ENCODE measurements at regions not wholly inside any gene's neighbourhood (a gene's known extent, or its start where the extent isn't known, plus 50 kb on each side); places are given as distances from the start of the nearest gene placed in this dataset.

- Histone ChIP-seq H4K20me1 (ENCODE audit: insufficient read depth) (no peaks in the 10 kb centered on the region), H2AFZ (ENCODE audit: low read depth, low read length) (no peak overlapping the region), H3K9me3 (ENCODE audit: low read length) (no peaks in the 10 kb centered on the region), H3K79me2 (replicated peaks; ENCODE audit: insufficient read depth, low read length) (no peaks in the 10 kb centered on the region), H3K9ac (ENCODE audit: low read length) (no peak overlapping the region), H3K27me3 (ENCODE audit: insufficient read depth, low read depth, low read length) (no peaks in the 10 kb centered on the region), H3K4me2 (ENCODE audit: low read length) (no peak overlapping the region), H3K36me3 (ENCODE audit: insufficient read depth, low read length) (no peaks in the 10 kb centered on the region), H3F3A (ENCODE audit: insufficient read depth, low read length, poor library complexity, severe bottlenecking) (no peaks in the 10 kb centered on the region), H3K27ac (ENCODE audit: low read length) (no peak overlapping the region), H3K4me3 (ENCODE audit: low read length) (no peak overlapping the region), H3K9me2 (ENCODE audit: insufficient read depth, low read length) (no peaks in the 10 kb centered on the region)
- no peak for TF ChIP-seq POLR2AphosphoS5 (IDR thresholded peaks at IDR 0.05)
- TF ChIP-seq TAF1 (IDR thresholded peaks at IDR 0.05; ENCODE audit: low read depth) = no peak
- TF ChIP-seq SMC3 (conservative IDR thresholded peaks at IDR 0.05; ENCODE audit: poor library complexity) = no peak
- no peak for TF ChIP-seq REST (IDR thresholded peaks at IDR 0.05; ENCODE audit: borderline replicate concordance)
- no peak for TF ChIP-seq EP300 (conservative IDR thresholded peaks at IDR 0.05; ENCODE audit: poor library complexity, severe bottlenecking)
- no peak for TF ChIP-seq EZH2 (IDR thresholded peaks at IDR 0.05; ENCODE audit: borderline replicate concordance, insufficient read depth, low read length, poor library complexity, severe bottlenecking)
- TF ChIP-seq RAD21 (conservative IDR thresholded peaks at IDR 0.05) = no peak
- TF ChIP-seq MXI1 (conservative IDR thresholded peaks at IDR 0.05; ENCODE audit: poor library complexity, severe bottlenecking) = no peak
- no peak for TF ChIP-seq CTCF (IDR thresholded peaks at IDR 0.05; ENCODE audit: poor library complexity, severe bottlenecking)
These were observed 451.0 kb upstream of the MAN1A1 start for GRCh38 chr6:119800526-119800925.

- Histone ChIP-seq H3K9ac (ENCODE audit: low read length) (no peak overlapping the region), H3K9me2 (ENCODE audit: insufficient read depth, low read length) (no peaks in the 10 kb centered on the region), H3K4me3 (ENCODE audit: low read length) (no peak overlapping the region), H3K36me3 (ENCODE audit: insufficient read depth, low read length) (no peaks in the 10 kb centered on the region), H3F3A (ENCODE audit: insufficient read depth, low read length, poor library complexity, severe bottlenecking) (no peaks in the 10 kb centered on the region), H3K4me2 (ENCODE audit: low read length) (no peak overlapping the region), H2AFZ (ENCODE audit: low read depth, low read length) (no peak overlapping the region), H3K9me3 (ENCODE audit: low read length) (no peaks in the 10 kb centered on the region), H4K20me1 (ENCODE audit: insufficient read depth) (no peaks in the 10 kb centered on the region), H3K27me3 (ENCODE audit: insufficient read depth, low read depth, low read length) (no peaks in the 10 kb centered on the region), H3K79me2 (replicated peaks; ENCODE audit: insufficient read depth, low read length) (no peaks in the 10 kb centered on the region), H3K27ac (ENCODE audit: low read length) (peak overlapping the region; percentile 11)
- TF ChIP-seq REST (IDR thresholded peaks at IDR 0.05; ENCODE audit: borderline replicate concordance) = peak; percentile 69
- TF ChIP-seq TAF1 (IDR thresholded peaks at IDR 0.05; ENCODE audit: low read depth) = no peak
- TF ChIP-seq RAD21 (conservative IDR thresholded peaks at IDR 0.05) = no peak
- TF ChIP-seq CTCF (IDR thresholded peaks at IDR 0.05; ENCODE audit: poor library complexity, severe bottlenecking) = no peak
- no peak for TF ChIP-seq MXI1 (conservative IDR thresholded peaks at IDR 0.05; ENCODE audit: poor library complexity, severe bottlenecking)
- TF ChIP-seq EP300 (conservative IDR thresholded peaks at IDR 0.05; ENCODE audit: poor library complexity, severe bottlenecking) = peak; percentile 69
- no peak for TF ChIP-seq SMC3 (conservative IDR thresholded peaks at IDR 0.05; ENCODE audit: poor library complexity)
- TF ChIP-seq POLR2AphosphoS5 (IDR thresholded peaks at IDR 0.05) = peak; percentile 68
- no peak for TF ChIP-seq EZH2 (IDR thresholded peaks at IDR 0.05; ENCODE audit: borderline replicate concordance, insufficient read depth, low read length, poor library complexity, severe bottlenecking)
These were observed 450.3 kb upstream of the MAN1A1 start for GRCh38 chr6:119799596-119800509.

Data from neural cell (in vitro differentiated cells).